K562 (cell line): ENCODE measurements at regions not wholly inside any gene's neighbourhood (a gene's known extent, or its start where the extent isn't known, plus 50 kb on each side); places are given as distances from the start of the nearest gene placed in this dataset.

Source experiments
- ATAC-seq: fragments of 200-7000 bp; cut with Tn5 transposase; 3 replicates; pipeline ENCODE4 v1.9.1; 2020; ENCODE audit warnings: moderate library complexity
- BruUV-seq: library from RNA; stranded (reverse); fragments of 400-500 nt; replicated peaks from 2 replicates; lab custom pipeline; 2021; lab: Mats Ljungman, UMichigan
- CTCF ChIA-PET: fragments of 300-600 bp; formaldehyde crosslinking; extraction: SDS; loops from one replicate; lab custom pipeline; 2021; ENCODE audit warnings: low intra/inter-chr PET ratio; lab: Yijun Ruan, JAX
- POLR2A ChIA-PET: fragments of 300-600, 350-650 bp; sonication (Branson Sonifier 250); formaldehyde crosslinking; extraction: SDS; loops from one replicate; lab custom pipeline; 2021; ENCODE audit warnings: antibody characterized with exemption, inconsistent platforms; lab: Yijun Ruan, JAX
- DNase-seq, 4 experiments: peaks; one replicate each; pipeline versions ENCODE4 v3.0.0 to v3.0.0-alpha.2; 2011 to 2018; ENCODE audit warnings: low spot score in 3 of 4, mixed read lengths in 3 of 4; ENCODE audit errors: extremely low read depth in 1 of 4
- FAIRE-seq: peaks from 2 replicates; lab custom pipeline; 2011; peaks lifted over from hg19 to GRCh38; lab: Jason Lieb, UNC
- H2AFZ ChIP-seq: 2 replicates; pipeline ENCODE4 v1.6.0; 2011; ENCODE audit warnings: low read depth, low read length, control low read depth, inconsistent platforms
- H3K27ac ChIP-seq: fragments of 200-600 bp; 3 replicates; pipeline ENCODE4 v1.8.0; 2011; ENCODE audit warnings: low read depth, mild to moderate bottlenecking, control low read depth, inconsistent platforms, low read length, moderate library complexity, mixed read lengths; ENCODE audit errors: extremely low read depth
- H3K27me3 ChIP-seq, 2 experiments: fragments of 300-600 bp in 1 of 2; 2 replicates in 1 of 2; 3 replicates in 1 of 2; pipeline versions ENCODE4 v1.6.0 to v1.8.0; 2011; ENCODE audit warnings: inconsistent platforms in 2 of 2, low read length in 2 of 2, mild to moderate bottlenecking in 1 of 2, mixed read lengths in 1 of 2, moderate library complexity in 1 of 2; ENCODE audit not compliant: control insufficient read depth in 2 of 2, insufficient read depth in 2 of 2
- H3K36me3 ChIP-seq: fragments of 300-600 bp; 3 replicates; pipeline ENCODE4 v1.8.0; 2011; ENCODE audit warnings: mild to moderate bottlenecking, low read length, inconsistent platforms; ENCODE audit not compliant: control insufficient read depth, insufficient read depth
- H3K4me1 ChIP-seq, 2 experiments: fragments of 200-600 bp in 1 of 2; replicated peaks in 1 of 2; 2 replicates in 1 of 2; 3 replicates in 1 of 2; pipeline versions ENCODE4 v1.5.1 to v1.8.0; 2011; ENCODE audit warnings: inconsistent platforms in 2 of 2, low read length in 2 of 2, mild to moderate bottlenecking in 1 of 2, mixed read lengths in 1 of 2, moderate library complexity in 1 of 2; ENCODE audit not compliant: control insufficient read depth in 2 of 2, insufficient read depth in 2 of 2
- H3K4me2 ChIP-seq: 2 replicates; pipeline ENCODE4 v1.6.1; 2011; ENCODE audit warnings: low read length, control low read depth, inconsistent platforms, mixed read lengths; ENCODE audit not compliant: insufficient read depth
- H3K4me3 ChIP-seq: fragments of 200-600 bp; sonication (generic), shearing (Covaris generic); 2 replicates; pipeline ENCODE4 v1.5.1; 2016; ENCODE audit warnings: control low read depth, inconsistent platforms
- H3K79me2 ChIP-seq: fragments of 200-600 bp; 3 replicates; pipeline ENCODE4 v1.8.0; 2011; ENCODE audit warnings: low read length, inconsistent platforms; ENCODE audit not compliant: control insufficient read depth, insufficient read depth
- H3K9ac ChIP-seq, 2 experiments: 2 replicates each; pipeline versions ENCODE4 v1.6.0 to v1.6.1; 2011; ENCODE audit warnings: low read depth in 2 of 2, low read length in 2 of 2, control low read depth in 1 of 2, inconsistent platforms in 1 of 2, mild to moderate bottlenecking in 1 of 2, mixed read lengths in 1 of 2; ENCODE audit not compliant: insufficient read depth in 1 of 2
- H3K9me1 ChIP-seq: one replicate; pipeline ENCODE4 v1.6.0; 2011; ENCODE audit warnings: inconsistent platforms, mild to moderate bottlenecking, low read length, moderate library complexity; ENCODE audit not compliant: control insufficient read depth, insufficient read depth
- H3K9me3 ChIP-seq: replicated peaks from 2 replicates; pipeline ENCODE4 v1.5.1; 2011; ENCODE audit warnings: low read depth, low read length, inconsistent platforms; ENCODE audit not compliant: control insufficient read depth, insufficient read depth
- H4K20me1 ChIP-seq: replicated peaks from 2 replicates; pipeline ENCODE4 v1.6.1; 2011; ENCODE audit warnings: low read length, inconsistent platforms, mixed read lengths; ENCODE audit not compliant: control insufficient read depth, insufficient read depth
- HIVEP1 ChIP-seq: fragments of 250-450 bp; sonication (Bioruptor Pico); IDR thresholded peaks from 2 replicates; pipeline ENCODE4 v1.4.0; 2020; ENCODE audit warnings: mild to moderate bottlenecking
- MAFG ChIP-seq: fragments of 450-650 bp; conservative IDR thresholded peaks from 2 replicates; pipeline ENCODE4 v1.6.1; 2016; ENCODE audit warnings: missing genetic modification characterization, missing compliant biosample characterization
- NFRKB ChIP-seq: fragments of 450-650 bp; IDR thresholded peaks from 2 replicates; pipeline ENCODE4 v1.6.1; 2016; ENCODE audit warnings: low read depth
- OTX1 ChIP-seq: fragments of 450-650 bp; formaldehyde crosslinking; IDR thresholded peaks from 2 replicates; pipeline ENCODE4 v1.4.0; 2022; ENCODE audit warnings: mild to moderate bottlenecking
- ZNF232 ChIP-seq: sonication (generic); formaldehyde crosslinking; IDR thresholded peaks from 2 replicates; pipeline ENCODE4 v1.8.0; 2022; ENCODE audit warnings: mild to moderate bottlenecking, missing genetic modification reagents
- in situ Hi-C: fragments of 300-500 bp; cut with MboI; formaldehyde crosslinking; loops from 4 replicates; pipeline ENCODE4 v1.15.0; 2018; ENCODE audit warnings: inconsistent platforms, mixed read lengths
- intact Hi-C: fragments of 100-400 bp; cut with micrococcal nuclease; formaldehyde crosslinking; loops from 2 replicates; pipeline ENCODE4 v1.14.2; 2022
- TF ChIP-seq, protein P1 (sequence below), 2 experiments: fragments of 450-650 bp; IDR thresholded peaks; 2 replicates each; pipeline ENCODE4 v1.6.1; 2016; ENCODE audit warnings: mild to moderate bottlenecking in 2 of 2, borderline replicate concordance in 1 of 2, low read depth in 1 of 2, moderate library complexity in 1 of 2
- TF ChIP-seq, protein P2 (sequence below): fragments of 450-650 bp; IDR thresholded peaks from 2 replicates; pipeline ENCODE4 v1.6.1; 2016; ENCODE audit warnings: borderline replicate concordance
- TF ChIP-seq, protein P3 (sequence below): fragments of 450-650 bp; IDR thresholded peaks from 2 replicates; pipeline ENCODE4 v1.6.1; 2016; ENCODE audit warnings: low read depth, mild to moderate bottlenecking, moderate library complexity

DNA sequence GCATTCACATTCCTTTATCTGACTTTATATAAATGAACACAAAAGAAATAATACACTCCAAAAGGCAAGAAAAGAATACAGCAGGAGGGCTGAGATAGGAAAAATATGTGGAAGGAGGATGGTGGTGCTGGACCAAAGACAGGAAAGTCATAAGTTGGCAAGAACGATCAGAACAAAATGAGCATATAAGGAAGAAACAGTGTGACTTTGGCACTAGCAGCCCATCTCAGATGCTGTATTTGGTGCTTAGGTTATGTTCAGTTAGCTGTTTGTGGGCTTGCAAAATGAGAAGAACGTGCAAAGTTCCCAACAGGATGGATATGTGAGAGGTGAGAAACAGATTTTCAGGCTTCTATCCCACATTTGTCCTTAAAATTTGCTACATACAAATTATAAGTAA is 719.8 kb upstream of the ADGRL4 start (continued):
- TF ChIP-seq, protein P1, sequence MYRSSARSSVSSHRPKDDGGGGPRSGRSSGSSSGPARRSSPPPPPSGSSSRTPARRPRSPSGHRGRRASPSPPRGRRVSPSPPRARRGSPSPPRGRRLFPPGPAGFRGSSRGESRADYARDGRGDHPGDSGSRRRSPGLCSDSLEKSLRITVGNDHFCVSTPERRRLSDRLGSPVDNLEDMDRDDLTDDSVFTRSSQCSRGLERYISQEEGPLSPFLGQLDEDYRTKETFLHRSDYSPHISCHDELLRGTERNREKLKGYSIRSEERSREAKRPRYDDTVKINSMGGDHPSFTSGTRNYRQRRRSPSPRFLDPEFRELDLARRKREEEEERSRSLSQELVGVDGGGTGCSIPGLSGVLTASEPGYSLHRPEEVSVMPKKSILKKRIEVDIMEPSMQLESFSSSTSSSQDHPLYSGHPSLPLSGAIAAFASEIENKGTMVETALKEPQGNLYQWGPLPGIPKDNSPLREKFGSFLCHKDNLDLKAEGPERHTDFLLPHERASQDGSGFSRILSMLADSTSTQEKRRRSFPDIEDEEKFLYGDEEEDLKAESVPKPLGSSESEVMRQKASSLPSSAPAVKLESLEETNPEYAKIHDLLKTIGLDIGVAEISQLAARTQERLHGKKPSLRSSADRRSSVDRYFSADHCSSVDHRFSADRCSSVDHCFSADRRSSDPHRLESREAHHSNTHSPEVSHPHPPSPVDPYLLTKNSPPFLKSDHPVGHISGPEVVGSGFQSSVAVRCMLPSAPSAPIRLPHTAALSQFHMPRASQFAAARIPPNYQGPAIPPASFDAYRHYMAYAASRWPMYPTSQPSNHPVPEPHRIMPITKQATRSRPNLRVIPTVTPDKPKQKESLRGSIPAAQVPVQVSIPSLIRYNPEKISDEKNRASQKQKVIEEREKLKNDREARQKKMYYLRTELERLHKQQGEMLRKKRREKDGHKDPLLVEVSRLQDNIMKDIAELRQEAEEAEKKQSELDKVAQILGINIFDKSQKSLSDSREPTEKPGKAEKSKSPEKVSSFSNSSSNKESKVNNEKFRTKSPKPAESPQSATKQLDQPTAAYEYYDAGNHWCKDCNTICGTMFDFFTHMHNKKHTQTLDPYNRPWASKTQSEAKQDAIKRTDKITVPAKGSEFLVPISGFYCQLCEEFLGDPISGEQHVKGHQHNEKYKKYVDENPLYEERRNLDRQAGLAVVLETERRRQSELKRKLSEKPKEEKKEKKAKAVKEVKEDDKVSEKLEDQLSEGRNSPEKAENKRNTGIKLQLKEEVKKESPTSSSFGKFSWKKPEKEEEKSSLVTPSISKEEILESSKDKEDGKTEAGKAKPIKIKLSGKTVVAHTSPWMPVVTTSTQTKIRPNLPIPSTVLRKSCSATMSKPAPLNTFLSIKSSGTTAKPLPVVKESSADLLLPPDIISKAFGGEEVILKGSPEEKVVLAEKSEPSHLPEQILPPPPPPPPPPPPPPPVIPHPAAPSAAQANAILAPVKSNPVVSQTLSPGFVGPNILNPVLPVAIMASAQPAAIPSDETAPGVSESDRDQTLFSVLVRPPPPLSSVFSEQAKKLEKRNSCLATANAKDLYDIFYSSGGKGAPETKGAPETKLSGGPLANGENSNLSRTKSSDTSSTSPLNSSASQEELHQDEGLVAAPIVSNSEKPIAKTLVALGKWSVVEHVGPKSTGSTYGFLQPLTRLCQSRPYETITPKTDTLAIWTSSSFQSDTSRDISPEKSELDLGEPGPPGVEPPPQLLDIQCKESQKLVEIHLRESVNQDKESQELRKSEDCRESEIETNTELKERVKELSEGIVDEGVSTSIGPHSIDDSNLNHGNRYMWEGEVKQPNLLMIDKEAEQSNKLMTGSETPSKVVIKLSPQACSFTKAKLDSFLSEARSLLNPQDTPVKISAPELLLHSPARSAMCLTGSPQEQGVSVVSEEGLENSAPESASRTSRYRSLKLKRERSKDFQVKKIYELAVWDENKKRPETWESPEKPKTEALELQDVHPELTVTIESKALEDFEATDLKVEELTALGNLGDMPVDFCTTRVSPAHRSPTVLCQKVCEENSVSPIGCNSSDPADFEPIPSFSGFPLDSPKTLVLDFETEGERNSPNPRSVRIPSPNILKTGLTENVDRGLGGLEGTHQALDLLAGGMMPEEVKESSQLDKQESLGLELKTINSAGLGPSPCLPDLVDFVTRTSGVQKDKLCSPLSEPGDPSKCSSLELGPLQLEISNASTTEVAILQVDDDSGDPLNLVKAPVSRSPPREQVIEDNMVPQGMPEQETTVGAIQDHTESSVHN (IDR thresholded peaks at IDR 0.05; ENCODE audit: borderline replicate concordance in 1 of 2, low read depth in 1 of 2): no peak
- TF ChIP-seq HIVEP1 (CRISPR knock-in tag) (no peak), OTX1 (CRISPR knock-in tag) (no peak)

DNA sequence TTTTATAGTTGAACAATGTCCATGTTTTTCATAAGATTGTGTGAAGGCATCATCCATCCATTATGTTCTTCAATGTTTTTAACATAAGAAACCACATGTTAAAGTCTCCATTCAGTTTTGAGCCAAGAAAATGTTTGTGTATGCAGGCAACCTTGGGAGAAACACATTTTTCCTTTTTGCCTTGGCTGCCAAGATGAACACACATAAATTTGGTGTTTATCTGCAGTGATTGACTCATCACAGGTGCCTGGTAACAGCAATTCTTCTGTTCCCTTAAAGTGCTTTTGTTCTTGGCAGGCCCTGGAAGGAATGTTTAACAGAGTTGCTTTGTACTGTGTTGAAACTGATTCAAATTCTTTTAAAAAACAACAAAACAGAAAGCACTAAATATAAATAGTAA is 709.9 kb upstream of the ADGRL4 start:
- Histone ChIP-seq H3K9me1 (no peaks in the 10 kb centered on the region), H3K36me3 (no peaks in the 10 kb centered on the region), H2AFZ (no peak overlapping the region), H3K9ac (no peak overlapping the region), H4K20me1 (no peaks in the 10 kb centered on the region), H3K4me2 (no peak overlapping the region), H3K4me1 (no peaks in the 10 kb centered on the region), H3K4me3 (no peak overlapping the region), H3K79me2 (no peaks in the 10 kb centered on the region), H3K9me3 (no peaks in the 10 kb centered on the region), H3K27ac (no peak overlapping the region), H3K27me3 (no peaks in the 10 kb centered on the region)
- no peak for FAIRE-seq
- TF ChIP-seq ZNF232 (CRISPR knock-in tag) (no peak), MAFG (tag) (no peak), NFRKB (no peak)
- TF ChIP-seq, protein P2, sequence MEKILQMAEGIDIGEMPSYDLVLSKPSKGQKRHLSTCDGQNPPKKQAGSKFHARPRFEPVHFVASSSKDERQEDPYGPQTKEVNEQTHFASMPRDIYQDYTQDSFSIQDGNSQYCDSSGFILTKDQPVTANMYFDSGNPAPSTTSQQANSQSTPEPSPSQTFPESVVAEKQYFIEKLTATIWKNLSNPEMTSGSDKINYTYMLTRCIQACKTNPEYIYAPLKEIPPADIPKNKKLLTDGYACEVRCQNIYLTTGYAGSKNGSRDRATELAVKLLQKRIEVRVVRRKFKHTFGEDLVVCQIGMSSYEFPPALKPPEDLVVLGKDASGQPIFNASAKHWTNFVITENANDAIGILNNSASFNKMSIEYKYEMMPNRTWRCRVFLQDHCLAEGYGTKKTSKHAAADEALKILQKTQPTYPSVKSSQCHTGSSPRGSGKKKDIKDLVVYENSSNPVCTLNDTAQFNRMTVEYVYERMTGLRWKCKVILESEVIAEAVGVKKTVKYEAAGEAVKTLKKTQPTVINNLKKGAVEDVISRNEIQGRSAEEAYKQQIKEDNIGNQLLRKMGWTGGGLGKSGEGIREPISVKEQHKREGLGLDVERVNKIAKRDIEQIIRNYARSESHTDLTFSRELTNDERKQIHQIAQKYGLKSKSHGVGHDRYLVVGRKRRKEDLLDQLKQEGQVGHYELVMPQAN: no peak
- TF ChIP-seq, protein P3, sequence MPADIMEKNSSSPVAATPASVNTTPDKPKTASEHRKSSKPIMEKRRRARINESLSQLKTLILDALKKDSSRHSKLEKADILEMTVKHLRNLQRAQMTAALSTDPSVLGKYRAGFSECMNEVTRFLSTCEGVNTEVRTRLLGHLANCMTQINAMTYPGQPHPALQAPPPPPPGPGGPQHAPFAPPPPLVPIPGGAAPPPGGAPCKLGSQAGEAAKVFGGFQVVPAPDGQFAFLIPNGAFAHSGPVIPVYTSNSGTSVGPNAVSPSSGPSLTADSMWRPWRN: no peak
- in situ Hi-C loops (no loop called here), intact Hi-C loops (no loop called here)
- POLR2A ChIA-PET: no interaction called here
- no TSS peak for BruUV-seq
- ATAC-seq: no peak
- no peak for DNase-seq
- CTCF ChIA-PET: no interaction called here
